GM20000 (cell line): ENCODE measurements at regions not wholly inside any gene's neighbourhood (a gene's known extent, or its start where the extent isn't known, plus 50 kb on each side); places are given as distances from the start of the nearest gene placed in this dataset.
"Not testable (repeated sequence)": the region's sequence is repeated elsewhere in the genome, so short reads cannot be mapped to it uniquely, and the experiment has no call there.

ENCODE experiments used
- DNase-seq: peaks from one replicate; pipeline ENCODE4 v3.0.0; 2012; ENCODE audit warnings: low spot score
- TF ChIP-seq, protein P1 (sequence below): IDR thresholded peaks from 2 replicates; pipeline ENCODE4 v1.5.1; 2012; ENCODE audit warnings: mild to moderate bottlenecking, control low read depth; ENCODE audit errors: extremely low read depth, missing control alignments

DNA sequence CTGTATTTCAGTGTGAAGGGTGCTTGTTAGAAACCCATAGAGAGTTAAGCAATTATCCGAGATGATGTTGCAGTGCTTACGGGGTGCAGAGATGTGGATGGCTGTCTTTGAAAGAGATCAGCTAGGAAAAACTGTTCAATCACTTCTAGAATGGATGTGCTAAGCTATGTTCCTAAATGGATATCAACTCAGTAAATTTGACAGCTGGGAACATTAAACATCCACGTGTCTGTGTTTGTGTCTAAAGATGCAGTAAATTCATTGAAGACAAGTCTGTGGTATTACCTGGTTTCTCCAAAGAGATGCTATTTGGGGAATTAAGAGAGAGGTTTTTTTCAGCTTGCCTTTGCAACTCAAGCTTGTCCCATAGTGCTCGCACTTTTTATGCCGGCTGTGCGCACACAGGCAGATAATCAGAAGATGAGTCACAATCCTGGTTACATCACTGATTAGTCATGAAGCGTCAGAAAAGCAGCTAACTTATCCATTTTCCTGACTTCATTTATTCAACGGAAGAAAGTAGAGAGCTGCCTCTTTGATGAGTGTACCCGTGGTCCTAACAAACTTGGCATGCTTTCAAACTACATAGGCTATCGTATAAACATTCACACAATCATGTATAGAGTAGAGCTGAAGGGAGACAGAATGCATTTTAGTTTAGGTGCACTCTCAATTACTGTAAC, 691.7 kb upstream of the SLC35B3 start:
- no peak for DNase-seq
- TF ChIP-seq, protein P1, sequence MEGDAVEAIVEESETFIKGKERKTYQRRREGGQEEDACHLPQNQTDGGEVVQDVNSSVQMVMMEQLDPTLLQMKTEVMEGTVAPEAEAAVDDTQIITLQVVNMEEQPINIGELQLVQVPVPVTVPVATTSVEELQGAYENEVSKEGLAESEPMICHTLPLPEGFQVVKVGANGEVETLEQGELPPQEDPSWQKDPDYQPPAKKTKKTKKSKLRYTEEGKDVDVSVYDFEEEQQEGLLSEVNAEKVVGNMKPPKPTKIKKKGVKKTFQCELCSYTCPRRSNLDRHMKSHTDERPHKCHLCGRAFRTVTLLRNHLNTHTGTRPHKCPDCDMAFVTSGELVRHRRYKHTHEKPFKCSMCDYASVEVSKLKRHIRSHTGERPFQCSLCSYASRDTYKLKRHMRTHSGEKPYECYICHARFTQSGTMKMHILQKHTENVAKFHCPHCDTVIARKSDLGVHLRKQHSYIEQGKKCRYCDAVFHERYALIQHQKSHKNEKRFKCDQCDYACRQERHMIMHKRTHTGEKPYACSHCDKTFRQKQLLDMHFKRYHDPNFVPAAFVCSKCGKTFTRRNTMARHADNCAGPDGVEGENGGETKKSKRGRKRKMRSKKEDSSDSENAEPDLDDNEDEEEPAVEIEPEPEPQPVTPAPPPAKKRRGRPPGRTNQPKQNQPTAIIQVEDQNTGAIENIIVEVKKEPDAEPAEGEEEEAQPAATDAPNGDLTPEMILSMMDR = no peak

DNA sequence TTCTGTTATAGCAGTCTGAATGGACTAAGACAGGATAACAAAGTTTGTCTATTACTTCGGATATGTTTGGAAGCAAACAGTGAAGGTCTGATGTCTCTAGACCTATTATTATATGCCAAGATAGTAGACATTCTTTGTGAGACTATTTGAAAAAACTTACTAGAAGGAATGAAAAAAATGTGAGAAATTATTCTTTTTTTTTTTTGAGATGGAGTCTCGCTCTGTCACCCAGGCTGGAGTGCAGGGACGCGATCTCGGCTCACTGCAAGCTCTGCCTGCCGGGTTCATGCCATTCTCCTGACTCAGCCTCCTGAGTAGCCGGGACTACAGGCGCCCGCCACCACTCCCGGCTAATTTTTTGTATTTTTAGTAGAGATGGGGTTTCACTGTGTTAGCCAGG, 690.7 kb upstream of the SLC35B3 start:
- not testable (repeated sequence) for DNase-seq

DNA sequence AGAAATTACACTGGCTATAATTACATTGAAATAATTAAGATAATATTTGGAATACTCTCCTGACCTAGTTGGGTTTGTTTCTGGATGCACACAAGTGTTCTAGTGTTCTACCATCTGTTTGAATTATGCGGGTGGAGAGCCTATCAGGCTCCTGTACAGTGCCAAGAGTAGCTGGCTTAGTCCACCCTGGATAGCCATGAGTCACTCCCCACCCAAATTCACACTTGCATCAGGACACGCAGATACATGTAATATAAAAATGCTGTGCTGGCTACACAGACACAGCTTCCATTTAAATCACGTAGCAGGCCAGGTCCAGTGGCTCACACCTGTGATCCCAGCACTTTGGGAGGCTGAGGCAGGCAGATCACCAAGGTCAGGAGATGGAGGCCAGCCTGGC, 686.2 kb upstream of the SLC35B3 start:
- no peak for DNase-seq
- TF ChIP-seq, protein P1 = no peak

- TF ChIP-seq, protein P1 = no peak
- DNase-seq = no peak
Measured at GRCh38 chr6:9116026-9116425, 680.7 kb upstream of the SLC35B3 start.

DNA sequence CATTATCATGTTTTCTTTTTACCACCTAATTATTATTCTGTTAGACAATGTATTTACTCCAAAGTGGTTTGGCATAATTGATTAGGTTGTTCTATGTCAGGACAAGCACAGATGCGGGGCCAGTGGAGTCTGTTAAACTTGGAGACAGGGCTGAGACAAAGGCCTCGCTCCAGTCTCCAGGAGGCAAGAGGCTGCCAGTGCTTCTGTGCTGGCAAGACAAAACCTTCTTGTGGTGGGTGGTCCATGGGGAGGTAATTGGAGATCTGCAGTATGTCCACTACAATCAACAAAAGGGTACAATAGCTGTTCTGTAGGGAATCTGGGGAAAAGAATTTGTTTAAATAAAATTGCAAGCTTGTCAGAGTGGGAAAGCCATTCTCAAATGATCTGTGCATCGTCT, 677.2 kb upstream of the SLC35B3 start:
- TF ChIP-seq, protein P1 = no peak
- DNase-seq = no peak

DNA sequence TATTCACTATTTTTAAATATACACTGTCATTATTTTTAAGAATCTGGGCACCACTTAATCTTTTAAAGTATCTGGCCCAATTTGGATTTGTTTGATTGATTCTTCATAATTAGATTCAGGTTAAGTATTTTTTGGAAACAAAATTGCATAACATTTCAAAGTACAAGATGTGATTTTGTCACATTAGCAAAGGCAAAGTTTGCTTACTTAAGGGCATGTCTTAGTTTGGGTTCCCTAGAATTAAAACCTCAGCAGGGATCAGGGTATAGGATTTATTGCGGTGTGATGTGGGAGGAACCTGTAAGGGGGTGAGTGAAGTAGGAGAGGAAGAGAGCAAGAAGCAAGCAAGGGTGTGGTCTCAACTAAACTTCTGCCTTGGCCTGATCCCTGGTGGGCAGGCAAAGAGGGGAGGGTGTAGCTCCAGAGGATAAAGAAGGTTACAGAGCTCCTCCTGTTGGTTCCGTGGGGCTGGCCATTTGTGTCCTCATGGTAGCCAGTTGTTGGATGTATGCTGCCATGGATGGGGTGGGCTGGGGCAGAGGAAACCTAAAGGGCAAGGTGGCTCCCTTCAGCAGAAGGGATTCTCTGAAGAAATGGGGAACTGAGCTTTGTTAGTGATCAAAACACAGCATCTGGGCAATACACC, 668.7 kb upstream of the SLC35B3 start:
- DNase-seq = no peak

DNA sequence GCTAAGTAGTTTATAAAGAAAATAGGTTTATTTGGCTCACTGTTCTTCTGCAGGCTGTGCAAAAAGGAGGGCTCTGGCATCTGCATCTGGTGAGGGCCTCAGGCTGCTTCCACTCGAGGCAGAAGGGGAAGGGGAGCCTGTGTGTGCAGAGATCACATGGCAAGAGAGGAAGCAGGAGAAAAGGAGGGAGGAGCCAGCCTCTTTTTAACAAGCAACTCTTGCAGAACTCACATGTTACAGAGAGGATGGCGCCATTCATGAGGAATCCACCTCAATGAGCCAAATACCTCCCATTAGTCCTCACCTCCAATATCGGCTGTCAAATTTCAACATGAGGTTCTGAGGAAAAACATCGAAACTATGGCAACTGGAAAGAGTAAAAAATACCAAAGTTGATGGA, 666.6 kb upstream of the SLC35B3 start:
- DNase-seq = no peak
- TF ChIP-seq, protein P1 = no peak

More for the DNA sequence above, 668.7 kb upstream of the SLC35B3 start:
- TF ChIP-seq, protein P1 = no peak
